ENCODE measurements at regions not wholly inside any gene's neighbourhood (a gene's known extent, or its start where the extent isn't known, plus 50 kb on each side); places are given as distances from the start of the nearest gene placed in this dataset.

DNA sequence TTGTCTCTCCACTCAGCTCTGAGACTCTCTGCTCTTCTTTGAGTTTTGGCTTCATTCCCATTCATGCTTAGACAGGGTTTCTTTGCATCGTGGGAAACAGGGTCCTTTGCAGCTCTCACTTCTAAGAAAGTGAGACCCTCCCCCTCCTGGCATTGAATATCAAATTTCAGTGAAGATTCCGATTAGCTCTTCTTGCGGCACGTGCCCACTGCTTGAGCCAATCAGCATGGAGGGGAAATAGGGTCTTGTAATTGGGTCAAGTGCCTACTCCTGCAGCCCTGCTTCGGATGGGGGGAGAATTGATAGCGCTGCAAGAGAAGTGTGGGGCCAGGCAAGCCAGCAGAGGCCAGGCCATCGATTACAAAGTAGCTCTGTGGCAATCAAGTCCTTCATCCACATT lies 69.6 kb downstream of the TFAP2C start:
- TF ChIP-seq, protein P1, sequence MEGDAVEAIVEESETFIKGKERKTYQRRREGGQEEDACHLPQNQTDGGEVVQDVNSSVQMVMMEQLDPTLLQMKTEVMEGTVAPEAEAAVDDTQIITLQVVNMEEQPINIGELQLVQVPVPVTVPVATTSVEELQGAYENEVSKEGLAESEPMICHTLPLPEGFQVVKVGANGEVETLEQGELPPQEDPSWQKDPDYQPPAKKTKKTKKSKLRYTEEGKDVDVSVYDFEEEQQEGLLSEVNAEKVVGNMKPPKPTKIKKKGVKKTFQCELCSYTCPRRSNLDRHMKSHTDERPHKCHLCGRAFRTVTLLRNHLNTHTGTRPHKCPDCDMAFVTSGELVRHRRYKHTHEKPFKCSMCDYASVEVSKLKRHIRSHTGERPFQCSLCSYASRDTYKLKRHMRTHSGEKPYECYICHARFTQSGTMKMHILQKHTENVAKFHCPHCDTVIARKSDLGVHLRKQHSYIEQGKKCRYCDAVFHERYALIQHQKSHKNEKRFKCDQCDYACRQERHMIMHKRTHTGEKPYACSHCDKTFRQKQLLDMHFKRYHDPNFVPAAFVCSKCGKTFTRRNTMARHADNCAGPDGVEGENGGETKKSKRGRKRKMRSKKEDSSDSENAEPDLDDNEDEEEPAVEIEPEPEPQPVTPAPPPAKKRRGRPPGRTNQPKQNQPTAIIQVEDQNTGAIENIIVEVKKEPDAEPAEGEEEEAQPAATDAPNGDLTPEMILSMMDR (conservative IDR thresholded peaks at IDR 0.05; ENCODE audit: low read length) = no peak
- no peak for TF ChIP-seq EZH2phosphoT487 (IDR thresholded peaks at IDR 0.05; ENCODE audit: borderline replicate concordance, low read depth, low read length)

All from OCI-LY7 (cell line).